ENCODE measurements at regions not wholly inside any gene's neighbourhood (a gene's known extent, or its start where the extent isn't known, plus 50 kb on each side); places are given as distances from the start of the nearest gene placed in this dataset.

GRCh38 chr10:43026039-43026973 lies 50.6 kb upstream of the RET start:
- TF ChIP-seq CTCF (conservative IDR thresholded peaks at IDR 0.05; ENCODE audit: low read depth in 2 of 2) (no peak), POLR2AphosphoS5 (IDR thresholded peaks at IDR 0.05; ENCODE audit: low read depth) (no peak)
